ENCODE measurements at regions not wholly inside any gene's neighbourhood (a gene's known extent, or its start where the extent isn't known, plus 50 kb on each side); places are given as distances from the start of the nearest gene placed in this dataset.

GRCh38 chr18:56333839-56334238, 304.6 kb downstream of the TXNL1 start:
- no peak for TF ChIP-seq CTCF (IDR thresholded peaks at IDR 0.05; ENCODE audit: insufficient read depth, low read depth, low read length)
- TF ChIP-seq EZH2 (IDR thresholded peaks at IDR 0.05; ENCODE audit: insufficient read depth, low read length), result no peak
